ENCODE measurements at regions not wholly inside any gene's neighbourhood (a gene's known extent, or its start where the extent isn't known, plus 50 kb on each side); places are given as distances from the start of the nearest gene placed in this dataset.

- in situ Hi-C loops (cut with MboI; ENCODE audit: low pct_unique_long_range_greater_than_20kb, low sequenced_read_pairs, unreplicated experiment) = no loop called here
- DNase-seq (ENCODE audit: low spot score) = no peak
- no peak for TF ChIP-seq CTCF (IDR thresholded peaks at IDR 0.05; ENCODE audit: extremely low read depth, insufficient read depth, missing control alignments)
These were observed 1183.7 kb downstream of the AACS start for GRCh38 chr12:126248871-126249403.

- DNase-seq (ENCODE audit: low spot score) = no peak
- no peak for TF ChIP-seq CTCF (IDR thresholded peaks at IDR 0.05; ENCODE audit: extremely low read depth, insufficient read depth, missing control alignments)
- in situ Hi-C loops (cut with MboI; ENCODE audit: low pct_unique_long_range_greater_than_20kb, low sequenced_read_pairs, unreplicated experiment) = no loop called here
These were observed 1193.0 kb downstream of the AACS start for GRCh38 chr12:126258190-126258589.

- in situ Hi-C loops (cut with MboI; ENCODE audit: low pct_unique_long_range_greater_than_20kb, low sequenced_read_pairs, unreplicated experiment) = no loop called here
- TF ChIP-seq CTCF (IDR thresholded peaks at IDR 0.05; ENCODE audit: extremely low read depth, insufficient read depth, missing control alignments) = no peak
- no peak for DNase-seq (ENCODE audit: low spot score)
These were observed 1197.6 kb downstream of the AACS start for GRCh38 chr12:126262829-126263228.

GRCh38 chr12:126268222-126268621 lies 1203.0 kb downstream of the AACS start:
- no peak for TF ChIP-seq CTCF (IDR thresholded peaks at IDR 0.05; ENCODE audit: extremely low read depth, insufficient read depth, missing control alignments)
- no peak for DNase-seq (ENCODE audit: low spot score)
- in situ Hi-C loops (cut with MboI; ENCODE audit: low pct_unique_long_range_greater_than_20kb, low sequenced_read_pairs, unreplicated experiment) = no loop called here

- DNase-seq (ENCODE audit: low spot score) = no peak
- in situ Hi-C loops (cut with MboI; ENCODE audit: low pct_unique_long_range_greater_than_20kb, low sequenced_read_pairs, unreplicated experiment) = no loop called here
- TF ChIP-seq CTCF (IDR thresholded peaks at IDR 0.05; ENCODE audit: extremely low read depth, insufficient read depth, missing control alignments) = no peak
These were observed 1205.9 kb downstream of the AACS start for GRCh38 chr12:126271159-126271558.

GRCh38 chr12:126282691-126283090 lies 1217.5 kb downstream of the AACS start:
- no peak for TF ChIP-seq CTCF (IDR thresholded peaks at IDR 0.05; ENCODE audit: extremely low read depth, insufficient read depth, missing control alignments)
- DNase-seq (ENCODE audit: low spot score) = no peak
- in situ Hi-C loops (cut with MboI; ENCODE audit: low pct_unique_long_range_greater_than_20kb, low sequenced_read_pairs, unreplicated experiment) = no loop called here

GRCh38 chr12:126286203-126286602 lies 1221.0 kb downstream of the AACS start:
- in situ Hi-C loops (cut with MboI; ENCODE audit: low pct_unique_long_range_greater_than_20kb, low sequenced_read_pairs, unreplicated experiment) = no loop called here
- TF ChIP-seq CTCF (IDR thresholded peaks at IDR 0.05; ENCODE audit: extremely low read depth, insufficient read depth, missing control alignments) = no peak
- DNase-seq (ENCODE audit: low spot score) = no peak

Data from GM13977 (cell line).